ENCODE measurements at regions not wholly inside any gene's neighbourhood (a gene's known extent, or its start where the extent isn't known, plus 50 kb on each side); places are given as distances from the start of the nearest gene placed in this dataset.

GRCh38 chrX:128457674-128458073, 405.5 kb upstream of the ACTRT1 start:
- no peak for TF ChIP-seq CTCF (conservative IDR thresholded peaks at IDR 0.05; ENCODE audit: low read depth, low read length)
- no peak for TF ChIP-seq EZH2 (IDR thresholded peaks at IDR 0.05; ENCODE audit: borderline replicate concordance, low read depth, low read length, poor library complexity, severe bottlenecking)
